BE2C (cell line): ENCODE measurements at regions not wholly inside any gene's neighbourhood (a gene's known extent, or its start where the extent isn't known, plus 50 kb on each side); places are given as distances from the start of the nearest gene placed in this dataset.

Experiments
- DNase-seq: peaks from one replicate; pipeline ENCODE4 v3.0.0-alpha.2; 2020
- H3K27me3 ChIP-seq: fragments of 250-450 bp; sonication (Bioruptor Pico); 2 replicates; pipeline ENCODE4 v1.5.1; 2020; ENCODE audit warnings: mild to moderate bottlenecking
- H3K36me3 ChIP-seq: fragments of 250-450 bp; sonication (Bioruptor Pico); 2 replicates; pipeline ENCODE4 v1.5.1; 2020; ENCODE audit warnings: mild to moderate bottlenecking
- H3K4me1 ChIP-seq: fragments of 250-450 bp; sonication (Bioruptor Pico); 2 replicates; pipeline ENCODE4 v1.5.1; 2020
- H3K4me3 ChIP-seq: 2 replicates; pipeline ENCODE4 v1.5.1; 2011; ENCODE audit warnings: low read depth, low read length
- H3K9me3 ChIP-seq: fragments of 250-450 bp; sonication (Bioruptor Pico); 2 replicates; pipeline ENCODE4 v1.5.1; 2020
- TF ChIP-seq, protein P1 (sequence below): IDR thresholded peaks from 2 replicates; pipeline ENCODE4 v1.5.1; 2012; ENCODE audit warnings: mild to moderate bottlenecking, low read depth, low read length

DNA sequence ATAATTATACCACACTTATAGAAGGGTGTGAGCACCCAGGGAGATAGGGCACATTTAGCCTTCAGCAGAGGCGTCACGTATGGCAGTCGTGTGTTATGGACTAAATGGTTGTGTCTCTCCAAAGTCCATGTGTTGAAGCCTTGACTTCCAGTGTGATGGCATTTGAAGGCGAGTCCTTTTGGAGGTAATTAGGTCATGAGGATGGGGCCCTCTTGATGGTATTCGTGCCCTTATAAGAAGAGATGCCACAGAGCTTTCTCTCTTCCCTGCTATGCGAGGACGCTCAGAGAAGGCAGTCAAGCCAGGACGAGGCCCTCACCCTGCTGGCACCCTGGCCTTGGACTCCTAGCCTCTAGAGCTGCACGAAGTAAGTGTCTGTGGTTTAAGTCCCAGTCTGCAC is 375.0 kb upstream of the C1orf174 start:
- no peaks in the 10 kb centered on the region for H3K36me3 ChIP-seq
- TF ChIP-seq, protein P1, sequence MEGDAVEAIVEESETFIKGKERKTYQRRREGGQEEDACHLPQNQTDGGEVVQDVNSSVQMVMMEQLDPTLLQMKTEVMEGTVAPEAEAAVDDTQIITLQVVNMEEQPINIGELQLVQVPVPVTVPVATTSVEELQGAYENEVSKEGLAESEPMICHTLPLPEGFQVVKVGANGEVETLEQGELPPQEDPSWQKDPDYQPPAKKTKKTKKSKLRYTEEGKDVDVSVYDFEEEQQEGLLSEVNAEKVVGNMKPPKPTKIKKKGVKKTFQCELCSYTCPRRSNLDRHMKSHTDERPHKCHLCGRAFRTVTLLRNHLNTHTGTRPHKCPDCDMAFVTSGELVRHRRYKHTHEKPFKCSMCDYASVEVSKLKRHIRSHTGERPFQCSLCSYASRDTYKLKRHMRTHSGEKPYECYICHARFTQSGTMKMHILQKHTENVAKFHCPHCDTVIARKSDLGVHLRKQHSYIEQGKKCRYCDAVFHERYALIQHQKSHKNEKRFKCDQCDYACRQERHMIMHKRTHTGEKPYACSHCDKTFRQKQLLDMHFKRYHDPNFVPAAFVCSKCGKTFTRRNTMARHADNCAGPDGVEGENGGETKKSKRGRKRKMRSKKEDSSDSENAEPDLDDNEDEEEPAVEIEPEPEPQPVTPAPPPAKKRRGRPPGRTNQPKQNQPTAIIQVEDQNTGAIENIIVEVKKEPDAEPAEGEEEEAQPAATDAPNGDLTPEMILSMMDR = no peak
- H3K4me3 ChIP-seq = no peak overlapping the region
- H3K9me3 ChIP-seq = no peaks in the 10 kb centered on the region
- no peak for DNase-seq
- H3K4me1 ChIP-seq = no peaks in the 10 kb centered on the region
- H3K27me3 ChIP-seq = no peaks in the 10 kb centered on the region

DNA sequence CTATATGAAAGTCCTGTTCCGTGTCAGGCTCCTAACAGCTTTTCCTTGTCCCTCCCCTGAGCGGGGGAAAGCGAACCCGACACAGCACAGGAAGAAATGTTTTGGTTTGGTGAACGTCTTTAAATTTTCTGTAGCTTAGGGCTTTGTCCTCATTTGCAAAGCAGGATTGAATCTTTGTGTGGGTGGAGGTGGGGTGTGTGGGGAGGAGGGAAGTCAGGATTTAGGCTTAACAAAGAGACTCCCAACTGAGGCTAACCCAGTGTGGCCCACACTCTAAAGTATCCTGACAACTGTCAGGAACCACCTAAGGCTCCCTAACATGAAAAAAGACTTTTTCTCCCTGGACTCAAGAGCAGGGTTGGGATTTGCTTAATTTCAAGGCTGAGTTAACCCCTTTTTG is 376.2 kb upstream of the C1orf174 start:
- Histone ChIP-seq H3K4me3 (no peak overlapping the region), H3K9me3 (no peaks in the 10 kb centered on the region), H3K36me3 (no peaks in the 10 kb centered on the region), H3K4me1 (no peaks in the 10 kb centered on the region), H3K27me3 (no peaks in the 10 kb centered on the region)
- TF ChIP-seq, protein P1 = no peak
- no peak for DNase-seq

DNA sequence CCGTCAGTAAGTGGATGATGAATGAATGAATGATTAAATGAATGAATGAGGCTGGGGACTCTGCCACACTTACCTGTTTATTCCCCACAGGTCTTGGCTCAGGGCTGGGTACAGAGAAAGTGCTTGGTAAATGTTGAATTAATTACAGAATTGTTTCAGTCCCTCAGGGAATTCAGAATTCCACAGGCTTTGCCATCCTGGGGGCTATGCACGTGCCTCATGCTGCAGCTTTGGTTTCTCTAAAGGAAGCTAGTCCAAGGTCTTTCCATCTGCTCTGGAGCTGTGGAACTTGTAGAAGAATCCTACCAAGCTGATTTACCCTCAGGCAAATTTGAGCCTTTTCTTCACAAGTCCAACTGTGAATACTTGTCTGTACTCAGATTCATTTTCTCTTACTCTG is 376.8 kb upstream of the AJAP1 start:
- TF ChIP-seq, protein P1 = no peak
- Histone ChIP-seq H3K9me3 (no peaks in the 10 kb centered on the region), H3K4me1 (no peaks in the 10 kb centered on the region), H3K36me3 (no peaks in the 10 kb centered on the region), H3K27me3 (no peaks in the 10 kb centered on the region), H3K4me3 (no peak overlapping the region)
- DNase-seq = no peak

DNA sequence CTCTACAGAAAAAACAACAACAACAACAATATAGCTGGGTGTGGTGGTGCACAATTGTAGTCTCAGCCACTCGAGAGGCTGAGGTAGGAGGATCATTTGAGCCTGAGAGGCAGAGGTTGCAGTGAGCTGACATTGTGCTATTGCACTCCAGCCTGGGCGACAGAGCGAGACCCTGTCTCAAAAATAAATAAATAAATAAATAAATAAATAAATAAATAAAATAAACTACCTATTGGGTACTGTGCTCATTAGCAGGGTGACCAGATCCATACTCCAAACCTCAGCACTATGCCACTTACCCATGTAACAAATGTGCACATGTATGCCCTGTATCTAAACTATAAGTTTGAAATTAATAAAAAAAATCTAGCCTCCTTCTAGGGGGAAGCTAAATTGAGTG is 369.4 kb upstream of the AJAP1 start:
- no peak overlapping the region for H3K4me3 ChIP-seq
- no peak for DNase-seq
- no peaks in the 10 kb centered on the region for H3K4me1 ChIP-seq
- H3K9me3 ChIP-seq = no peaks in the 10 kb centered on the region
- TF ChIP-seq, protein P1 = no peak
- H3K36me3 ChIP-seq = no peaks in the 10 kb centered on the region
- H3K27me3 ChIP-seq = no peaks in the 10 kb centered on the region

DNA sequence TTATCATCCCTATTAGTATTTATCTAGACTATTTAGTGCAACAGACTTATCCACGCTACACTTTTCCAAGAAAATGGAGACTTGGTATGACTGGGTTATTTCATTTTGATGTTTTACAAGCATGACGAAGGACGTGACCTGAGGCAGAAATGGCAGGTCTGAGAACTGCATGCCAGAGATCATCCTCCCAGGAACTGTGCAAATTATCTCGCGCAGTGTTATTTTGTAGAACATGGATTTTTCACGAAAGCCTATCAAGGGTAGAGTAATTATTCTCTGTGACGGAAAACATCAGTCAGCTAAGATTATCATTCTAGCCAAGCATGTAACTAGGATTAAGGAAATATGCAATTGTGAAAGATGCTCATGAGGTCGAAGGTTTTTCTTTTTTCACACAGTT is 361.5 kb upstream of the AJAP1 start:
- DNase-seq = no peak
- Histone ChIP-seq H3K4me1 (no peaks in the 10 kb centered on the region), H3K36me3 (no peaks in the 10 kb centered on the region), H3K9me3 (no peaks in the 10 kb centered on the region), H3K4me3 (no peak overlapping the region), H3K27me3 (no peaks in the 10 kb centered on the region)
- TF ChIP-seq, protein P1 = no peak

DNA sequence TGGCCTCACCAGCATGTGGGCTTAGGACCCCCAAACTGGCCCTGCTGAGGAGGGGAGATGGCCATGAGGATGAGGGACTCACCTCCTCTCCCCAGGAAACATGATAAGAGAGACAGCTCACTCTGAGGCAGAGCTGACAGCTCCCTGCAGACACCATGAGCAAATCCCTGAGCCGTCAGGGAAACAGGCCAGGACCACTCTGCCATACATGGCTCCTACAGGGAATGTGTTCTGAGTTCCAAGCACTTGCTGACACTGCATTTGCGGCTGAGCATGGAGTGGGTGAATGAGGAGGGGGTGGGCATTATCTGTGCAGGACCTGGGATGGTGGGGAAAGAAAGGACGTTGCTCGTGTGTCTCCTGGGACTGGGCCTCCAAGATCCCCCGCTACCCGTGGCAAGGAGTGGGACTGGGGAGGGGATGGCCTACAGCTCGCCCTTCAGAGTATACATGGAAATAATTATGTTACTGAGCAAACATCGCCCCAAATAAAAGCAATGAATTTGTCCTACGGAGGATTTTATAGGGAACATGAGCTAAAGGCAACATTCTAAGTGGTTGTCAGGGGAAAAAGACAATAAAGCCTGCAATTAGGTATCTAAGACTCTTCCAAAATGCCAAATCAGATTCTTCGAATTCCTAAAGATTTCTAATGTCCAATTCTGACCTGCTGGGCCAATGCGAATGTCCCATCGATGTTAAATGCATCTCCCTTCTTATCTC is 355.9 kb upstream of the AJAP1 start:
- Histone ChIP-seq H3K36me3 (no peaks in the 10 kb centered on the region), H3K27me3 (no peaks in the 10 kb centered on the region), H3K9me3 (no peaks in the 10 kb centered on the region), H3K4me1 (no peaks in the 10 kb centered on the region), H3K4me3 (no peak overlapping the region)
- no peak for DNase-seq
- TF ChIP-seq, protein P1 = no peak
